ENCODE measurements at regions not wholly inside any gene's neighbourhood (a gene's known extent, or its start where the extent isn't known, plus 50 kb on each side); places are given as distances from the start of the nearest gene placed in this dataset.

- no peak for TF ChIP-seq CTCF (conservative IDR thresholded peaks at IDR 0.05; ENCODE audit: low read depth in 2 of 2)
- TF ChIP-seq POLR2AphosphoS5 (IDR thresholded peaks at IDR 0.05; ENCODE audit: low read depth), result no peak
- no peak for TF ChIP-seq EZH2phosphoT487 (IDR thresholded peaks at IDR 0.05; ENCODE audit: unreplicated experiment)
- no peak for TF ChIP-seq ZNF462 (CRISPR knock-in tag; IDR thresholded peaks at IDR 0.05)
- TF ChIP-seq ETS1 (IDR thresholded peaks at IDR 0.05), result no peak
- no peak for TF ChIP-seq REST (IDR thresholded peaks at IDR 0.05; ENCODE audit: unreplicated experiment)
- TF ChIP-seq CREB1 (CRISPR knock-in tag; IDR thresholded peaks at IDR 0.05; ENCODE audit: low read depth), result no peak
- no peak for TF ChIP-seq STAT1 (IDR thresholded peaks at IDR 0.05; ENCODE audit: unreplicated experiment)
- no peak for TF ChIP-seq EZH2 (IDR thresholded peaks at IDR 0.05; ENCODE audit: low read depth, unreplicated experiment)
- no peak for TF ChIP-seq JUNB (IDR thresholded peaks at IDR 0.05; ENCODE audit: unreplicated experiment)
- TF ChIP-seq ZNF331 (CRISPR knock-in tag; IDR thresholded peaks at IDR 0.05; ENCODE audit: low read depth), result no peak
These were observed 837.6 kb downstream of the FAM133A start for GRCh38 chrX:94511564-94511963.

Measured in GM23338 (cell line).